Stimulated activated naive B cell treated with anti-CD40 and anti-IgM and Interleukin-4, amounts not matched to agents 10 μg/mL and 1 μg/mL and 100 μg/mL, for 72 hours (primary cell): ENCODE measurements at regions not wholly inside any gene's neighbourhood (a gene's known extent, or its start where the extent isn't known, plus 50 kb on each side); places are given as distances from the start of the nearest gene placed in this dataset.
"Not testable (repeated sequence)": the region's sequence is repeated elsewhere in the genome, so short reads cannot be mapped to it uniquely, and the experiment has no call there.

Experiments
- ATAC-seq, 2 donors: fragments of 150-1000 bp; cut with Tn5 transposase; replicated peaks; 2 replicates each; pipeline ENCODE4 v1.10.0; 2021; ENCODE audit warnings: moderate library complexity in 1 of 2
- DNase-seq: peaks from one replicate; pipeline ENCODE4 v3.0.0; 2021
- H3K27ac Mint-ChIP-seq: one replicate; pipeline ENCODE4 v1.8.0; 2022; ENCODE audit warnings: mild to moderate bottlenecking, mixed read lengths
- H3K27me3 Mint-ChIP-seq, 2 donors: one replicate each; pipeline ENCODE4 v1.8.0; 2022; ENCODE audit warnings: mixed read lengths in 2 of 2
- H3K36me3 Mint-ChIP-seq, 2 donors: one replicate each; pipeline ENCODE4 v1.8.0; 2022; ENCODE audit warnings: mixed read lengths in 2 of 2, mild to moderate bottlenecking in 1 of 2
- H3K4me1 Mint-ChIP-seq, 2 donors: one replicate each; pipeline ENCODE4 v1.8.0; 2022; ENCODE audit warnings: mixed read lengths in 2 of 2, mild to moderate bottlenecking in 1 of 2
- H3K4me3 Mint-ChIP-seq, 2 donors: one replicate each; pipeline ENCODE4 v1.8.0; 2022; ENCODE audit warnings: mild to moderate bottlenecking in 2 of 2, mixed read lengths in 2 of 2, moderate library complexity in 1 of 2
- H3K9me3 Mint-ChIP-seq, 2 donors: one replicate each; pipeline ENCODE4 v1.8.0; 2022; ENCODE audit warnings: mixed read lengths in 2 of 2, mild to moderate bottlenecking in 1 of 2

DNA sequence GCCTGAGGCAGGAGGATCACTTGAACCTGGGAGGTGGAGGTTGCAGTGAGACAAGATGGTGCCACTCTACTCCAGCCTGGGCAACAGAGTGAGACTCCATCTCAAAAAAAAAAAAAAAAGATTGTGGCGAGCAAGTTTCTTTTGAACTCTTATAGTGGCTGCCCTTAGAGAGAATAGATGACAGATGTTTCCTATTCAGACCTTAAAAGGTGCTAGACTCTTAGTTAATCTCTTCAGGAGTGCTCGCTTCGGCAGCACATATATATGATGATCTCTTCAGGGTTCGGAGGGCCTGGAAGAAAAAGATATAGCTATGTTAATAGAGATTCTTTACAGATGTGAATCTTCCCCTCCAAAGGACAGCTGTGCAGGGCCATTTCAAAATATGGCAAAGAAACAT is 73.1 kb upstream of the AMN1 start:
- ATAC-seq (no peak), DNase-seq (no peak)
- Mint-ChIP-seq H3K27me3 (no peaks in the 10 kb centered on the region), H3K4me1 (peaks cover 22 to 28% of the 10 kb centered on the region in 2 donors), H3K9me3 (no peaks in the 10 kb centered on the region), H3K4me3 (no peak overlapping the region), H3K36me3 (peaks cover 2 to 9% of the 10 kb centered on the region in 2 donors), H3K27ac (peak overlapping the region; percentile 39)

DNA sequence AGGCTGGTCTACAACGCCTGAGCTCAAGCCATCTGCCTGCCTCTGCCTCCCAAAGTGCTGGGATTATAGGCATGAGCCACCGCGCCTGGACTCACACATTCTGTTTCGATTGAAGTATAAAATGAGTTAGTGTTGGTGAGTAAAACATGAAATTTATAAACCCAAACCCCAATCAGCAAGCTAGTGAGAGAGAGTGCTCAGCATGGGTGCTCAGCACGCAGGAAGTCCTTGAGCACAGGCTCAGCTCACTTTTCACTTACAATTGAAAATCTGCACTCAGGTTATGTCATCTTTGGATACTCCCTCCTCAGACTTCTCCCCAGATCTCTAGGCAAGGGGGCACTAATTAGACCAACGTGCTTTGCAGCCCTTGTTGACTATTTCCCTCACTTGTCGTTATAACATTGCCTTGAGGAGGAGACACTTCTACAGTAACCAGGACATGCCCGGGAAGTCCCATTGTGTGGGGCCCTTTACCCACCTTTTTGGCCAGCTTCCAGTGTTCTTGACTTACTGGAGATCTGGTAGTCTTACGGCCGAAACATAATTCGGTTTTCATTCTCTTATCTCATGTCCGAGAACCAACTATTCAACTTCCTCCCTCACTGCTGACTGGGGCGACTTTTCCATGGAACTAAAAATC is 68.5 kb upstream of the AMN1 start:
- DNase-seq (no peak), ATAC-seq (no peak)
- Mint-ChIP-seq H3K36me3 (peaks cover 2 to 4% of the 10 kb centered on the region in 2 donors), H3K27me3 (no peaks in the 10 kb centered on the region), H3K9me3 (peaks cover 1 to 4% of the 10 kb centered on the region in 2 donors), H3K4me3 (no peak overlapping the region), H3K4me1 (peaks cover 13 to 14% of the 10 kb centered on the region in 2 donors), H3K27ac (no peak overlapping the region)

DNA sequence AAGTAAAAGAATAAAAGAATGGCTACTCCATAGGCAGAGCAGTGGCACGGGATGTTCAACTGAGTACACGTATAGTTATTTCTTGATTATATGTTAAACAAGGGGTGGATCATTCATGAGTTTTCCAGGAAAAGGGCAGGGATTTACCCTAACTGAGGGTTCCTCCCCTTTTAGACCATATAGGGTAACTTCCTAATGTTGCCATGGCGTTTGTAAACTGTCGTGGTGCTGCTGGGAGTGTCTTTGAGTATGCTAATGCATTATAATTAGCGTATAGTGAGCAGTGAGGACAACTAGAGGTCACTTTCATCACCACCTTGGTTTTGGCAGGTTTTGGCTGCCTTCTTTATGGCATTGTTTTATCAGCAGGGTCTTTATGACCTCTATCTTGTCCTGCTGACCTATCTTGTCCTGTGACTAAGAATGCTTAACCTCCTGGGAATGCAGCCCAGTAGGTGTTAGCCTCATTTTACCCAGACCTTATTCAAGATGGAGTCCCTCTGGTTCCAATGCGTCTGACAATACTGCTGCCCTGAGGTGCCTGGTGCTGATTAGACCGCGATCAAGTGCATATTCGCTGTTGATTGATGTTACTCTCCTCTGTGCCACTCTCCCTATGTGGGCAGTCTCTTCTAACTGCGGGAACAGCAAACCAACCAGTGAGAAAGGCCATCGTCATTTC is 67.6 kb upstream of the AMN1 start:
- Mint-ChIP-seq H3K4me3 (no peak overlapping the region), H3K36me3 (peaks cover 2 to 4% of the 10 kb centered on the region in 2 donors)
- ATAC-seq = peak in 1 of 2 donors; percentile 10

DNA sequence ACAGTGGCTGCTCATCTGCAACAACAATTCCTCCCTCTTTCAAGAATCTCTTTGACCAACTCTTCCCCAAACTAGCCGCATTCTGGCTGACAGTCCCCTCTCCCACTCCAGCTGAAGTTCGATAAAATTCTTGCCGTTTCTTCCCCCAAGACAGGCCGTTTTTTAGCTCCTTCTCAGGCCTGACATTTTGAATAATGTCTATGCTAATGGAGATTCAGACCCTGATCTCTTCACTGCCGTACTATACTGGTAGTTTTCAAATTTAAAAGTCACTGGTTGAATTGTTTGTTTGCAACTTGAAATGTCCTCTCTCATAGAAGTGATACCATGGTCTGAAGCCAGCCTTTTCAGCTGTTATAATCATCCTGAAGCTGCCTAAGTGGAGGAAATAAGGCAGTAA is 65.9 kb upstream of the AMN1 start:
- no peaks in the 10 kb centered on the region for H3K27me3 Mint-ChIP-seq
- no peak overlapping the region for H3K27ac Mint-ChIP-seq
- H3K9me3 Mint-ChIP-seq = peaks cover 1 to 4% of the 10 kb centered on the region in 2 donors
- ATAC-seq = no peak
- peaks cover 15 to 19% of the 10 kb centered on the region in 2 donors for H3K4me1 Mint-ChIP-seq
- no peak overlapping the region for H3K4me3 Mint-ChIP-seq
- peaks cover 2 to 4% of the 10 kb centered on the region in 2 donors for H3K36me3 Mint-ChIP-seq
- no peak for DNase-seq

More for the DNA sequence above, 67.6 kb upstream of the AMN1 start:
- DNase-seq = no peak
- H3K27me3 Mint-ChIP-seq = no peaks in the 10 kb centered on the region
- H3K9me3 Mint-ChIP-seq = peaks cover 1 to 4% of the 10 kb centered on the region in 2 donors
- peaks cover 13 to 14% of the 10 kb centered on the region in 2 donors for H3K4me1 Mint-ChIP-seq
- H3K27ac Mint-ChIP-seq = no peak overlapping the region

DNA sequence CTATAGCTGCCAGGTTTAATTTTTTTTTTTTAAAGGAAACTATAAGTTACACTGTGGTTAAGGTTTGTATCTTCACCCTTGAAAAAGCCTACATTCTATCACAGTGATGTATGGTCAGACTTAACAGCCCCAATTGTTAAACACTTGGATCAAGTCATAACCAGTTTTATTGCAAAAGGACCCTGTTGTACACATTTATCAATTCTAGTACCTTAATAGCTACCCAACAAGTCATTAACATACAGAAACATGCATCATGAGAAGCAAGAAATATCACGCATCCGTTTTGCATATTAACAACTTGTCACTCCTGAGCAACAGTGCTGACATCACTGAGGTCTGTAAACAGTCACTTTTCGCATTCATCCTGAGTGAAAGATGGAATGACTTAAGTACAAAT is 62.4 kb upstream of the AMN1 start:
- H3K27ac Mint-ChIP-seq, H3K36me3 Mint-ChIP-seq, DNase-seq, H3K4me3 Mint-ChIP-seq, ATAC-seq, H3K27me3 Mint-ChIP-seq, H3K9me3 Mint-ChIP-seq: not testable (repeated sequence)
- H3K4me1 Mint-ChIP-seq = peaks cover 6 to 17% of the 10 kb centered on the region in 2 donors

DNA sequence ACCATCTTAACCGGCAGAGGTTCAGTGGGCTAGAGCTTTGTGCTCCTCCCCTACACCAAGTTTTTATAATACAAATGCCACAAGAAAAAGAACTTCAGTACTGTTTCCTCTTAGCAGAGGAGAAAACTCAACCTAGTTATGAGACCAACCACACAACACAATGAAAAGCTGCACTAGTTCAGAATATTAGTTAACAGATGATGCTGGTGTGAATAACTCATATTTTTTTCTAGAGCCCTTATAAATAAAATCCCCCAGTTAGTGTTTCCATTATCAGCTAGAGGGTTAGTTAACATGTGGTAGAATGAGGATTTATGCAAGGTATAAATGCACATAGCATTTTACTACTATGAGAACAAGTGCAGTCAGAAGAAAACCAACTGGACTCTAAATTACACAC is 61.9 kb upstream of the AMN1 start:
- ATAC-seq (no peak), DNase-seq (no peak)
- peaks cover 6 to 17% of the 10 kb centered on the region in 2 donors for H3K4me1 Mint-ChIP-seq
- peaks cover 1 to 4% of the 10 kb centered on the region in 2 donors for H3K9me3 Mint-ChIP-seq
- peaks cover 0 to 2% of the 10 kb centered on the region in 2 donors for H3K36me3 Mint-ChIP-seq
- H3K4me3 Mint-ChIP-seq = no peak overlapping the region
- H3K27ac Mint-ChIP-seq = no peak overlapping the region
- H3K27me3 Mint-ChIP-seq = no peaks in the 10 kb centered on the region

DNA sequence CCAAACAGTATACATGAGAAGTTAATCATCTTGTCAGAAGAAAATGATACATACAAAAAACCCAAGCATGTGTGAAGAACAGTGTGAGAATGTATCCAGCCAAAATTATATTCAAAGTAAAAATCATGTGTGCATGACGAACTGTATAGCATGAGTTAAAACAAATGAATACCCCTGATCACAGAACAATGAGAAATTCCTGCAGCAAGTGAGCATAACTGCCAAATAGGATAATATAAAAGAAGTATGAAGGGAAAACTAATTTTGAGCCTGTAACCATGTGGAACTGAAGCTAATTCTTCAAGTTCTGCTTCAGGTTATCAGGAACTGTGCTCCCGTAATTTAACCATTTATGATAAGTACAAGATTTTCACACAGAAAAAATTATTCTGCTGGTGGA is 56.5 kb upstream of the AMN1 start:
- peaks cover 6 to 12% of the 10 kb centered on the region in 2 donors for H3K4me1 Mint-ChIP-seq
- peaks cover 0 to 6% of the 10 kb centered on the region in 2 donors for H3K36me3 Mint-ChIP-seq
- peaks cover 6% of the 10 kb centered on the region in 2 donors for H3K9me3 Mint-ChIP-seq
- DNase-seq = no peak
- no peak overlapping the region for H3K27ac Mint-ChIP-seq
- H3K4me3 Mint-ChIP-seq = no peak overlapping the region
- no peak for ATAC-seq
- no peaks in the 10 kb centered on the region for H3K27me3 Mint-ChIP-seq

DNA sequence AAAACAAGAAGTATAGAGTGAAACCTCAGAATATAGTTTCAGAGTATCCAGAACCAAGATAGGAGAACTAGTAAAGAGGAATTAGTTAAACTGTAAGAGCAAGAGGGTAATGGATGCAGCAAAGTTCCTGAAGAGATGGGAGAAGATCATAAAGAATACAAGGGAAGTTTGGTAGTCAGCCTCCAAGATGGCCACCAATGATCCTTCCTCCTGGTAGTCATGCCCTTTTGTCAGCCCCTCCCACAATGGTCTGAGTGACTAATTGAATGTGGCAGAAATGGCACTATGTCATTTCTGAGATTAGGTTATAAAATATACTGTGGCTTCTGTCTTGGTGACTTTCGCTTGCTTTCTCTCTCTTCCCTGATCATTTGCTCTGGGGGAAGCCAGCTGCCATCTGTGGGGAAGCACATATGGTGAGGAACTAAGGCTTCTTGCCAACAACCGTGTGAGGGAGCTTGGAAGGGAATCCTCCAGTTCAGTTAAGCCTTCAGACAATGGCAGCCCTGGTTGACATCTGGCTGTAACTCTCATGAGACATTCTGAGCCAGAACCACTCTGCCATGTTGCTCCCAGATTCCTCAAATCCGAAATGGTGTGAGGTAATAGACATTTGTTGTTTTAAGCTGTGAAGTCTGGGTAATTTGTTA is 55.3 kb upstream of the AMN1 start:
- H3K36me3 Mint-ChIP-seq = peaks cover 0 to 6% of the 10 kb centered on the region in 2 donors
- ATAC-seq (peak in 1 of 2 donors; percentile 33), DNase-seq (no peak)
- H3K27me3 Mint-ChIP-seq = no peaks in the 10 kb centered on the region
- peaks cover 6% of the 10 kb centered on the region in 2 donors for H3K9me3 Mint-ChIP-seq
- no peak overlapping the region for H3K27ac Mint-ChIP-seq
- H3K4me3 Mint-ChIP-seq = no peak overlapping the region
- peaks cover 7 to 9% of the 10 kb centered on the region in 2 donors for H3K4me1 Mint-ChIP-seq

DNA sequence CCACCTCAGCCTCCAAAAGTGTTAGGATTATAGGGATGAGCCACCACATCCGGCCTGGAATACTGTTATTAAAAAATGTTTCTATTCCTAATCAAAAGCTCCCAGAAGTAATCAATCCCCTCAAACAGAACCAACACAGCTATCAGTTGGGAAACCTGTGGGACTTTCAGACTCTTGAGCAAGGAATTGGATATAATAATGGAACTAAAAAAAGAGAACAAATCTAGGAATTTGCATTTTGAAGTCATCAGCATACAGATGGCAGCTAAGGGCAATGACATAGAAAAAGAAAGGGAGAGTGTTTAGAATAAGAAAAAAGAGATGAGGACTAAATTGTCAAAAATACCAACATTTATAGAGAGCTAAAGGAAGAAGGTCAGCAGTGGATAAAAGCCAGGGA is 54.7 kb upstream of the AMN1 start:
- no peak overlapping the region for H3K4me3 Mint-ChIP-seq
- no peaks in the 10 kb centered on the region for H3K27me3 Mint-ChIP-seq
- DNase-seq (no peak), ATAC-seq (no peak)
- peaks cover 0 to 6% of the 10 kb centered on the region in 2 donors for H3K36me3 Mint-ChIP-seq
- peaks cover 10 to 15% of the 10 kb centered on the region in 2 donors for H3K4me1 Mint-ChIP-seq
- H3K27ac Mint-ChIP-seq = no peak overlapping the region
- H3K9me3 Mint-ChIP-seq = peaks cover 6% of the 10 kb centered on the region in 2 donors

DNA sequence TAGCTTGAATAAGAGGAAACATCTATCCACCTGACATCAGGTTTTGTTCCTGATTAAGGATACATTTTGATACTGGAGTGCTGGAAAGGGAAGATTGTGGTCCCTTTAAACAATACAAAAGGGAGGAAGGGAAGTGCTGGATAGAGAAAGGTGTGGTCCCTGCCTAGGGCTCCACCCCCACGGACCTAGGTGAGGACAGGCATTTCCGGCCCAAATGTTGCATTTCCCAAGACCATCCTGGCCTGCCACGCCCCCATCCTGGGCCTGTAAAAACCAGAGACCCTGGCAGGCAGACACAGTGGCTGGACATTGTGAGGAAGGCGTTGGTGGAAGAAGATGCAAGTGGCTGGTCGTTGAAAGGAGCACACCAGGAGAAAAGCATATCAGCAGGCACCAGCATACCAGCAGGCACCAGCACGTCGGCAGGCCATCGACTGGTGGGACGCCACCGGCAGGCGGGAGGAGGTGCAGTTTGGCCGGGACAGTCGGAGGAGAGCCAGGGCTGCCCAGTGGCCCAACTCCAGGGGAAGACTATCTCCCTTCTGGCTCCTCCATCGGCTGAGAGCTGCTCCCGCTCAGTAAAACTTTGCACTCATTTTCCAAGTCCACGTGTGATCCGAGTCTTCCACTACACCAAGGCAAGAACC is 53.2 kb upstream of the AMN1 start:
- no peak overlapping the region for H3K27ac Mint-ChIP-seq
- peaks cover 0 to 6% of the 10 kb centered on the region in 2 donors for H3K36me3 Mint-ChIP-seq
- H3K27me3 Mint-ChIP-seq = no peaks in the 10 kb centered on the region
- DNase-seq = no peak
- H3K4me3 Mint-ChIP-seq = no peak overlapping the region
- H3K4me1 Mint-ChIP-seq = peaks cover 10 to 16% of the 10 kb centered on the region in 2 donors
- no peak for ATAC-seq
- peaks cover 6% of the 10 kb centered on the region in 2 donors for H3K9me3 Mint-ChIP-seq

DNA sequence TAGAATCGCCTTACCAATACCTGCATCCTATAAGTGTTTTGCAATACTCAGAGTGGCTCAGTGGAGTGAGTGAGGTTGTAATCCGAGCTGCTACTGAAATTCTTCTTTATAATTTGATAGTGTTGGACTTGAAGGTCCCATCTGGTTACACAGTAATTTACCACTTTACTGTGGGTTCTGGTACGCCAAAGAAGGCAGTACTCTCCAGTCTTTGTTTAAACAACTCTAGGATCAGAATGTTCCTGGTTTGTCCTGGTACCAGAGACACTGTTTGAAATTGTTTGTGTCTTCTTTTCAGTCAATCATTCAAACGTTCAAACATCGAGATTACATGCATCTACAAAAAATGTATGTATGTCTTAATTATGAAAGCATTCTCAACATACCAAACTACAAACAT is 51.3 kb upstream of the AMN1 start:
- no peak for ATAC-seq
- Mint-ChIP-seq H3K27ac (no peak overlapping the region), H3K27me3 (no peaks in the 10 kb centered on the region), H3K4me1 (peaks cover 10 to 16% of the 10 kb centered on the region in 2 donors), H3K4me3 (no peak overlapping the region), H3K9me3 (peaks cover 6% of the 10 kb centered on the region in 2 donors), H3K36me3 (peaks cover 0 to 6% of the 10 kb centered on the region in 2 donors)
- DNase-seq = no peak

DNA sequence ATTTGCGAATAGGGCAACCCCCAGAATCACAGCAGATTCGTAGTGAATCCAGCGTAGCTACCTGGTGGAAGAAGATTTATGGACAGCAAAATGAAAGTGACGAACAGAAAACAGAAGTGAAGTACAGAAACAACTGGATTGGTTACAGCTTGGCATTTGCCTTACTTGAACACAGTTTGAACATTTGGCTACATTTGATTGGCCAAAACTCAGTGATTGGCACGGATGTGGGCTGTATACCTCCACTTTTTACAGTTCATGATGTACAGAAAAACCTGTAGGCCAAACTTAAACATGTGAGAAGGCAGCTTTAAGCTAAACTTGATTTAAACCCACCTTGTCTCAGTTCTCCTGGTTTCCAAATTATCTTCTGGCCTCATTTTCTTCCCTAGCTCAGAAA is 49.9 kb upstream of the AMN1 start:
- Mint-ChIP-seq H3K9me3 (peaks cover 1 to 2% of the 10 kb centered on the region in 2 donors), H3K4me3 (no peak overlapping the region), H3K27me3 (no peaks in the 10 kb centered on the region), H3K4me1 (peaks cover 13 to 22% of the 10 kb centered on the region in 2 donors), H3K27ac (peak overlapping the region; percentile 75), H3K36me3 (peaks cover 0 to 2% of the 10 kb centered on the region in 2 donors)
- peak in 1 of 2 donors; percentile 33 for ATAC-seq
- no peak for DNase-seq
